NT2/D1 (cell line): ENCODE measurements at regions not wholly inside any gene's neighbourhood (a gene's known extent, or its start where the extent isn't known, plus 50 kb on each side); places are given as distances from the start of the nearest gene placed in this dataset.

Source experiments
- DNase-seq: peaks from one replicate; pipeline ENCODE4 v3.0.0-alpha.2; 2011; ENCODE audit warnings: low read depth, low spot score
- H3K27me3 ChIP-seq: 2 replicates; pipeline ENCODE4 v1.6.0; 2011; ENCODE audit warnings: mild to moderate bottlenecking; ENCODE audit not compliant: insufficient read length, insufficient read depth
- H3K36me3 ChIP-seq: 2 replicates; pipeline ENCODE4 v1.6.1; 2011; ENCODE audit warnings: mild to moderate bottlenecking, low read length, mixed read lengths; ENCODE audit not compliant: insufficient read depth, insufficient read length
- H3K4me1 ChIP-seq: 2 replicates; pipeline ENCODE4 v1.5.1; 2011; ENCODE audit not compliant: insufficient read depth, insufficient read length
- H3K4me3 ChIP-seq: 2 replicates; pipeline ENCODE4 v1.5.1; 2011; ENCODE audit warnings: low read depth; ENCODE audit not compliant: insufficient read length
- H3K9ac ChIP-seq: 2 replicates; pipeline ENCODE4 v1.6.0; 2011; ENCODE audit warnings: low read depth; ENCODE audit not compliant: insufficient read length
- H3K9me3 ChIP-seq: 2 replicates; pipeline ENCODE4 v1.5.1; 2011; ENCODE audit warnings: mild to moderate bottlenecking, low read length; ENCODE audit not compliant: insufficient read depth
- SUZ12 ChIP-seq: IDR thresholded peaks from 2 replicates; pipeline ENCODE4 v1.6.1; 2011; ENCODE audit not compliant: insufficient read length, insufficient read depth; ENCODE audit errors: extremely low read depth
- YY1 ChIP-seq: IDR thresholded peaks from 2 replicates; pipeline ENCODE4 v1.6.1; 2011; ENCODE audit not compliant: insufficient read length, insufficient read depth
- ZNF274 ChIP-seq: IDR thresholded peaks from 2 replicates; pipeline ENCODE4 v1.6.1; 2011; ENCODE audit warnings: mild to moderate bottlenecking, low read depth, low read length

- Histone ChIP-seq H3K4me3 (no peak overlapping the region), H3K36me3 (no peaks in the 10 kb centered on the region), H3K9ac (no peak overlapping the region), H3K27me3 (no peaks in the 10 kb centered on the region), H3K9me3 (peaks cover 4% of the 10 kb centered on the region; the same call in 1 of the 2 replicates), H3K4me1 (no peaks in the 10 kb centered on the region)
- no peak for DNase-seq
- TF ChIP-seq SUZ12 (no peak), YY1 (no peak)
Observed at GRCh38 chr6:117191009-117191408, 74.3 kb upstream of the VGLL2 start.

GRCh38 chr6:117191448-117191847, 73.9 kb upstream of the VGLL2 start:
- Histone ChIP-seq H3K27me3 (no peaks in the 10 kb centered on the region), H3K4me1 (no peaks in the 10 kb centered on the region), H3K4me3 (no peak overlapping the region), H3K9me3 (peaks cover 4% of the 10 kb centered on the region; the same call in 1 of the 2 replicates), H3K9ac (no peak overlapping the region), H3K36me3 (no peaks in the 10 kb centered on the region)
- TF ChIP-seq SUZ12 (no peak), ZNF274 (no peak), YY1 (no peak)
- no peak for DNase-seq

GRCh38 chr6:117194271-117194670, 71.1 kb upstream of the VGLL2 start:
- no peaks in the 10 kb centered on the region for H3K27me3 ChIP-seq
- no peak overlapping the region for H3K9ac ChIP-seq
- no peak overlapping the region for H3K4me3 ChIP-seq
- TF ChIP-seq SUZ12 (no peak), ZNF274 (no peak), YY1 (no peak)
- peaks cover 4% of the 10 kb centered on the region; the same call in 1 of the 2 replicates for H3K9me3 ChIP-seq
- no peaks in the 10 kb centered on the region for H3K4me1 ChIP-seq
- no peak for DNase-seq
- no peaks in the 10 kb centered on the region for H3K36me3 ChIP-seq

GRCh38 chr6:117194978-117195377, 70.4 kb upstream of the VGLL2 start:
- H3K36me3 ChIP-seq, result no peaks in the 10 kb centered on the region
- no peak overlapping the region for H3K9ac ChIP-seq
- DNase-seq, result no peak
- no peaks in the 10 kb centered on the region for H3K27me3 ChIP-seq
- H3K9me3 ChIP-seq, result peaks cover 4% of the 10 kb centered on the region; the same call in 1 of the 2 replicates
- no peak overlapping the region for H3K4me3 ChIP-seq
- TF ChIP-seq ZNF274 (no peak), SUZ12 (no peak), YY1 (no peak)
- H3K4me1 ChIP-seq, result no peaks in the 10 kb centered on the region

- Histone ChIP-seq H3K27me3 (no peaks in the 10 kb centered on the region), H3K4me3 (no peak overlapping the region)
Observed at GRCh38 chr6:117195728-117196127, 69.6 kb upstream of the VGLL2 start.

GRCh38 chr6:117200067-117200466, 65.3 kb upstream of the VGLL2 start:
- no peak overlapping the region for H3K4me3 ChIP-seq
- no peak for DNase-seq
- no peaks in the 10 kb centered on the region for H3K36me3 ChIP-seq

More at GRCh38 chr6:117195728-117196127, 69.6 kb upstream of the VGLL2 start:
- peaks cover 4% of the 10 kb centered on the region; the same call in 1 of the 2 replicates for H3K9me3 ChIP-seq
- no peaks in the 10 kb centered on the region for H3K36me3 ChIP-seq
- TF ChIP-seq YY1 (no peak), ZNF274 (no peak), SUZ12 (no peak)
- no peak overlapping the region for H3K9ac ChIP-seq
- DNase-seq, result no peak
- no peaks in the 10 kb centered on the region for H3K4me1 ChIP-seq

GRCh38 chr6:117204903-117205302, 60.5 kb upstream of the VGLL2 start:
- no peaks in the 10 kb centered on the region for H3K36me3 ChIP-seq
- H3K4me1 ChIP-seq, result no peaks in the 10 kb centered on the region
- DNase-seq, result no peak
- H3K9ac ChIP-seq, result no peak overlapping the region
- TF ChIP-seq ZNF274 (no peak), SUZ12 (no peak), YY1 (no peak)
- no peaks in the 10 kb centered on the region for H3K9me3 ChIP-seq
- H3K4me3 ChIP-seq, result no peak overlapping the region
- no peaks in the 10 kb centered on the region for H3K27me3 ChIP-seq

More at GRCh38 chr6:117200067-117200466, 65.3 kb upstream of the VGLL2 start:
- H3K9ac ChIP-seq, result no peak overlapping the region
- H3K9me3 ChIP-seq, result no peaks in the 10 kb centered on the region
- H3K4me1 ChIP-seq, result no peaks in the 10 kb centered on the region
- TF ChIP-seq YY1 (no peak), SUZ12 (no peak), ZNF274 (no peak)
- H3K27me3 ChIP-seq, result no peaks in the 10 kb centered on the region

GRCh38 chr6:117205876-117206275, 59.5 kb upstream of the VGLL2 start:
- Histone ChIP-seq H3K4me3 (no peak overlapping the region), H3K9me3 (no peaks in the 10 kb centered on the region), H3K36me3 (no peaks in the 10 kb centered on the region), H3K27me3 (no peaks in the 10 kb centered on the region), H3K4me1 (no peaks in the 10 kb centered on the region), H3K9ac (no peak overlapping the region)
- TF ChIP-seq SUZ12, result no peak
- no peak for TF ChIP-seq YY1
- TF ChIP-seq ZNF274, result no peak
- DNase-seq, result no peak
